MM.1S (cell line): ENCODE measurements at regions not wholly inside any gene's neighbourhood (a gene's known extent, or its start where the extent isn't known, plus 50 kb on each side); places are given as distances from the start of the nearest gene placed in this dataset.

Experiments used
- DNase-seq: peaks from one replicate; pipeline ENCODE4 v3.0.0-alpha.2; 2015
- H2AFZ ChIP-seq: fragments of 300-600 bp; sonication (generic); 2 replicates; pipeline ENCODE4 v1.6.0; 2016; ENCODE audit warnings: antibody characterized with exemption, low read length
- H3F3A ChIP-seq: fragments of 300-600 bp; sonication (generic); 2 replicates; pipeline ENCODE4 v1.6.1; 2016; ENCODE audit warnings: mild to moderate bottlenecking, antibody characterized with exemption, low read length, moderate library complexity, mixed read lengths; ENCODE audit not compliant: insufficient read depth
- H3K27ac ChIP-seq: fragments of 300-600 bp; sonication (generic); 2 replicates; pipeline ENCODE4 v1.5.1; 2016; ENCODE audit warnings: mild to moderate bottlenecking, low read length
- H3K27me3 ChIP-seq: fragments of 300-600 bp; sonication (generic); replicated peaks from 2 replicates; pipeline ENCODE4 v1.6.0; 2016; ENCODE audit warnings: low read length; ENCODE audit not compliant: insufficient read depth
- H3K36me3 ChIP-seq: fragments of 300-600 bp; sonication (generic); replicated peaks from 2 replicates; pipeline ENCODE4 v1.6.1; 2016; ENCODE audit warnings: mild to moderate bottlenecking, low read length, mixed read lengths; ENCODE audit not compliant: insufficient read depth
- H3K4me1 ChIP-seq: fragments of 300-600 bp; sonication (generic); 2 replicates; pipeline ENCODE4 v1.6.1; 2016; ENCODE audit warnings: low read length, mixed read lengths
- H3K4me2 ChIP-seq: fragments of 300-600 bp; sonication (generic); 2 replicates; pipeline ENCODE4 v1.6.0; 2016; ENCODE audit warnings: low read depth, low read length
- H3K4me3 ChIP-seq: fragments of 300-600 bp; sonication (generic); 2 replicates; pipeline ENCODE4 v1.5.1; 2016; ENCODE audit warnings: low read length, mixed read lengths
- H3K79me2 ChIP-seq: fragments of 300-600 bp; sonication (generic); 2 replicates; pipeline ENCODE4 v1.6.1; 2016; ENCODE audit warnings: mixed run types, low read length, mixed read lengths
- H3K9ac ChIP-seq: fragments of 300-600 bp; sonication (generic); 2 replicates; pipeline ENCODE4 v1.6.1; 2016; ENCODE audit warnings: low read length, mixed read lengths
- H3K9me2 ChIP-seq: fragments of 300-600 bp; sonication (generic); replicated peaks from 2 replicates; pipeline ENCODE4 v1.6.1; 2016; ENCODE audit warnings: mild to moderate bottlenecking, low read length, mixed read lengths; ENCODE audit not compliant: insufficient read depth
- H3K9me3 ChIP-seq: fragments of 300-600 bp; sonication (generic); replicated peaks from 2 replicates; pipeline ENCODE4 v1.6.1; 2016; ENCODE audit warnings: mild to moderate bottlenecking, low read length, mixed read lengths; ENCODE audit not compliant: insufficient read depth
- H4K20me1 ChIP-seq: fragments of 300-600 bp; sonication (generic); 2 replicates; pipeline ENCODE4 v1.6.1; 2016; ENCODE audit warnings: mild to moderate bottlenecking, low read length, moderate library complexity, mixed read lengths; ENCODE audit not compliant: insufficient read depth
- CTCF ChIP-seq: fragments of 300-600 bp; sonication (generic); IDR thresholded peaks from 2 replicates; pipeline ENCODE4 v1.5.1; 2016; ENCODE audit warnings: antibody characterized with exemption, low read length, mixed read lengths
- EZH2 ChIP-seq: fragments of 300-600 bp; sonication (generic); optimal IDR thresholded peaks from 2 replicates; pipeline ENCODE3; 2017; ENCODE audit warnings: low read depth, mild to moderate bottlenecking, antibody characterized with exemption, low read length, mixed read lengths
- EZH2phosphoT487 ChIP-seq: fragments of 300-600 bp; sonication (generic); IDR thresholded peaks from 2 replicates; pipeline ENCODE4 v1.6.1; 2018; ENCODE audit warnings: antibody characterized with exemption, low read length

- H3K27ac ChIP-seq, result no peak overlapping the region
- no peaks in the 10 kb centered on the region for H3K9me3 ChIP-seq
- H2AFZ ChIP-seq, result no peak overlapping the region
- no peak for DNase-seq
- H3K4me2 ChIP-seq, result no peak overlapping the region
- no peaks in the 10 kb centered on the region for H3K79me2 ChIP-seq
- no peaks in the 10 kb centered on the region for H3K4me1 ChIP-seq
- no peaks in the 10 kb centered on the region for H3F3A ChIP-seq
- no peaks in the 10 kb centered on the region for H3K36me3 ChIP-seq
- H3K4me3 ChIP-seq, result no peak overlapping the region
- no peaks in the 10 kb centered on the region for H4K20me1 ChIP-seq
- H3K27me3 ChIP-seq, result no peaks in the 10 kb centered on the region
- no peaks in the 10 kb centered on the region for H3K9me2 ChIP-seq
- H3K9ac ChIP-seq, result no peak overlapping the region
- TF ChIP-seq EZH2phosphoT487 (no peak), EZH2 (no peak), CTCF (no peak)
These were observed 458.5 kb downstream of the MTX2 start for GRCh38 chr2:176727696-176728095.

GRCh38 chr2:176729706-176730569 lies 460.7 kb downstream of the MTX2 start:
- Histone ChIP-seq H3K79me2 (no peaks in the 10 kb centered on the region), H3F3A (no peaks in the 10 kb centered on the region), H3K27me3 (no peaks in the 10 kb centered on the region), H4K20me1 (no peaks in the 10 kb centered on the region), H3K4me1 (no peaks in the 10 kb centered on the region), H3K9me3 (no peaks in the 10 kb centered on the region), H3K9me2 (no peaks in the 10 kb centered on the region), H3K4me2 (no peak overlapping the region), H3K27ac (no peak overlapping the region), H2AFZ (no peak overlapping the region), H3K9ac (no peak overlapping the region), H3K4me3 (no peak overlapping the region), H3K36me3 (no peaks in the 10 kb centered on the region)
- DNase-seq, result no peak
- TF ChIP-seq CTCF, result no peak

- no peaks in the 10 kb centered on the region for H4K20me1 ChIP-seq
- no peak for DNase-seq
- H3K27me3 ChIP-seq, result no peaks in the 10 kb centered on the region
- no peak for TF ChIP-seq EZH2phosphoT487
- no peak for TF ChIP-seq CTCF
- TF ChIP-seq EZH2, result no peak
- no peaks in the 10 kb centered on the region for H3K9me3 ChIP-seq
- no peaks in the 10 kb centered on the region for H3F3A ChIP-seq
- no peaks in the 10 kb centered on the region for H3K36me3 ChIP-seq
- H3K4me3 ChIP-seq, result no peak overlapping the region
- no peak overlapping the region for H2AFZ ChIP-seq
- H3K9me2 ChIP-seq, result no peaks in the 10 kb centered on the region
- H3K27ac ChIP-seq, result no peak overlapping the region
- H3K4me2 ChIP-seq, result no peak overlapping the region
- H3K79me2 ChIP-seq, result no peaks in the 10 kb centered on the region
- H3K4me1 ChIP-seq, result no peaks in the 10 kb centered on the region
- H3K9ac ChIP-seq, result no peak overlapping the region
These were observed 463.5 kb downstream of the MTX2 start for GRCh38 chr2:176732780-176733179.
